ENCODE measurements at regions not wholly inside any gene's neighbourhood (a gene's known extent, or its start where the extent isn't known, plus 50 kb on each side); places are given as distances from the start of the nearest gene placed in this dataset.

GRCh38 chr14:71481021-71481654 lies 451.1 kb upstream of the RGS6 start:
- no peak for TF ChIP-seq REST (IDR thresholded peaks at IDR 0.05; ENCODE audit: insufficient read depth in 1 of 2, low read depth in 2 of 2, low read length in 2 of 2)
- no peak for TF ChIP-seq FOXP2 (optimal IDR thresholded peaks at IDR 0.05; ENCODE audit: borderline replicate concordance, extremely low read depth, extremely low read length, insufficient read depth)
- no peak for TF ChIP-seq TAF1 (IDR thresholded peaks at IDR 0.05; ENCODE audit: borderline replicate concordance, insufficient read depth, low read length)
- no peak for TF ChIP-seq POLR2AphosphoS5 (IDR thresholded peaks at IDR 0.05; ENCODE audit: low read depth, low read length)
- TF ChIP-seq SIN3A (IDR thresholded peaks at IDR 0.05; ENCODE audit: borderline replicate concordance, insufficient read depth, low read length): no peak

- TF ChIP-seq FOXP2 (optimal IDR thresholded peaks at IDR 0.05; ENCODE audit: borderline replicate concordance, extremely low read depth, extremely low read length, insufficient read depth) (no peak), TAF1 (IDR thresholded peaks at IDR 0.05; ENCODE audit: borderline replicate concordance, insufficient read depth, low read length) (no peak), POLR2AphosphoS5 (IDR thresholded peaks at IDR 0.05; ENCODE audit: low read depth, low read length) (no peak), REST (IDR thresholded peaks at IDR 0.05; ENCODE audit: insufficient read depth in 1 of 2, low read depth in 2 of 2, low read length in 2 of 2) (no peak), SIN3A (IDR thresholded peaks at IDR 0.05; ENCODE audit: borderline replicate concordance, insufficient read depth, low read length) (no peak)
Measured at GRCh38 chr14:71482671-71483070, 449.6 kb upstream of the RGS6 start.

- TF ChIP-seq SIN3A (IDR thresholded peaks at IDR 0.05; ENCODE audit: borderline replicate concordance, insufficient read depth, low read length) (no peak), POLR2AphosphoS5 (IDR thresholded peaks at IDR 0.05; ENCODE audit: low read depth, low read length) (no peak), TAF1 (IDR thresholded peaks at IDR 0.05; ENCODE audit: borderline replicate concordance, insufficient read depth, low read length) (no peak), FOXP2 (optimal IDR thresholded peaks at IDR 0.05; ENCODE audit: borderline replicate concordance, extremely low read depth, extremely low read length, insufficient read depth) (no peak), REST (IDR thresholded peaks at IDR 0.05; ENCODE audit: insufficient read depth in 1 of 2, low read depth in 2 of 2, low read length in 2 of 2) (no peak)
Measured at GRCh38 chr14:71483154-71483553, 449.1 kb upstream of the RGS6 start.

- TF ChIP-seq TAF1 (IDR thresholded peaks at IDR 0.05; ENCODE audit: borderline replicate concordance, insufficient read depth, low read length): no peak
- TF ChIP-seq SIN3A (IDR thresholded peaks at IDR 0.05; ENCODE audit: borderline replicate concordance, insufficient read depth, low read length): no peak
- TF ChIP-seq FOXP2 (optimal IDR thresholded peaks at IDR 0.05; ENCODE audit: borderline replicate concordance, extremely low read depth, extremely low read length, insufficient read depth): no peak
- no peak for TF ChIP-seq POLR2AphosphoS5 (IDR thresholded peaks at IDR 0.05; ENCODE audit: low read depth, low read length)
- TF ChIP-seq REST (IDR thresholded peaks at IDR 0.05; ENCODE audit: insufficient read depth in 1 of 2, low read depth in 2 of 2, low read length in 2 of 2): no peak
Measured at GRCh38 chr14:71485833-71486232, 446.4 kb upstream of the RGS6 start.
